GM18517 (cell line): ENCODE measurements at regions not wholly inside any gene's neighbourhood (a gene's known extent, or its start where the extent isn't known, plus 50 kb on each side); places are given as distances from the start of the nearest gene placed in this dataset.
"Not testable (repeated sequence)": the region's sequence is repeated elsewhere in the genome, so short reads cannot be mapped to it uniquely, and the experiment has no call there.

Experiments used
- ATAC-seq: cut with Tn5 transposase; IDR thresholded peaks from one replicate; pipeline ENCODE4 v1.9.1; 2021; ENCODE audit warnings: mild to moderate bottlenecking, moderate library complexity; ENCODE audit not compliant: unreplicated experiment

DNA sequence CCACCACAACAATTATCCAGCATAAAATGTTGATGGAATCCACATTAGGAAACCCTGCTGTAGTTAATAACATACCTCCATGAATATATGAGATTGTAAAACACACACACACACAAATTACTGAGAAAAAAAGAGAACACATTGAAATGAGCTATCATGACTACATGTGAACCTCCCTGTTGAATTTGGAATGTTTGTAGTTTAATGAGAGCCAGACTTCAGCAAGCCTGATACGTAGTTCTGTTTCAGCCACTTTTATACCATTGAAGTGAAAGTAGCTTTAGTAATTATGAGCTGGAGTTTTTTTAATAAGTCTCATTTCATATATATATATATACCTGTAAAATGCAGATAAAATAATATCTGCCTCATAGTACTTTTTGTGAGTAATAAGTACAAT, 1146.4 kb downstream of the NAALADL2 start:
- ATAC-seq, result no peak

DNA sequence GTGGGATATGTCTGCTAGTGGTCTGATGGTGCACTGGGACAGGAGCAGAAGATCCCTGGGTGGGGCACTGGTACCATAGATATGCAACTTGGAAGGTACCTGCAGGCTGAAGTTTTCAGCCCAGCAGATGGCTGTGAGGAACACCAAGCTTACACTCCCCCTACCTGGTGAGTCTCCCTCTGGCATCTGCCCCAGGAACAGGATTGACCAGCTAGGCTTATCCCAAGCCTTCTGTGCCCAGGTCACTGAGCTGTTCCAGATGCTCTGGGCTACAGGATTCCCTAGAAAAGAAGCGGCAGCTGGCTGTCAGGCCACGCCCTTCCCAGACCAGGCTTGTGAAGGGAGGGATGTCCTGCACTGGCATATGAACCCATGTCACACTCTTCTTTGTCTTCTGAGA, 1130.0 kb downstream of the NAALADL2 start:
- no peak for ATAC-seq

DNA sequence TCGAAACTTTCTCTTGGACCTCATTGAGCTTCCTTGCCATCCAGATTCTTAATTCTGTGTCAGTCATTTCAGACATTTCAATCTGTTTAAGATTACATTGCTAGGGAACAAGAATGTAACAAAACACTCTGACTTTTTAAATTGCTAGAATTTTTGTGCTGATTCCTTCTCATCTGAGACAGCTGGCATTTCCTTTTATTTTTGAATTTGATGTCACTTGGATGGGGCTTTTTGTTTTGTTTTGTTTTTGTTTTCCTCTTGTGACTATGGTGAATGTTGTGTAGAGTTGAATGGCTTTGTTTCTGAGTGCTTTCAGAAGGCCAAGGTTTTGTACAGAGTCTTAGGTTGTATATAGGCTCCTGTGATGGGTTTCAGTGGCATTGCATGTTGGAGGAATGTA, 1129.3 kb downstream of the NAALADL2 start:
- ATAC-seq, result no peak

DNA sequence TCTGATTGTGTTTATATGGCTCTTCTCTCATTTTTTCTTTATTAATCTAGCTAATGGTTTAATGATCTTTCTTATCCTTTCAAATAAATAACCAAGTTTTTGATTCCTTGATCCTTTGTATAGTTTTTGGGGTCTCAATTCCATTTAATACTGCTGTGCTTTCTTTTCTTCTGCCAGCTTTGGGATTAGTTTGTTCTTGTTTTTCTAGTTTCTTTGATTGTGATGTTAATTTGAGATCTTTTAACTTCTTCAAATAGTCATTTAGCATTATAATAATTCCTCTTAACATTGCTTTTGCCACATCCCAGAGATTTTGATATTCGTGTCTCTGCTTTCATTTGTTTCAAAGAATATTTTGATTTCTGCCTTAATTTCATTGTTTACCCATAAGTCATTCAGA, 1126.6 kb downstream of the NAALADL2 start:
- no peak for ATAC-seq

DNA sequence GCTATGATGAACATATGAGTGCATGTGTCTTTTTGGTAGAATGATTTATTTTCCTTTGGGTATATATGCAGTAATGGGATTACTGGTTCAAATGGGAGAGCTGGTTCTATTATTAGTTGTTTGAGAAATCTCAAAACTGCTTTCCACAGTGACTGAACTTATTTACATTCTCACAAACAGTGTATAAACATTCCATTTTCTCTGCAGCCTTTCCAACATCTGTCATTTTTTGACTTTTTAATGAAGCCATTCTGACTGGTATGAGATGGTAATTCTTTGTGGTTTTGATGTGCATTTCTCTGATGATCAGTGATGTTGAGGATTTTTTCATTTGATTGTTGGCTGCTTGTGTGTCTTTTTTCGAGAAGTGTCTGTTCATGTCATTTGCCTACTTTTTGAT, 1124.2 kb downstream of the NAALADL2 start:
- ATAC-seq, result no peak

DNA sequence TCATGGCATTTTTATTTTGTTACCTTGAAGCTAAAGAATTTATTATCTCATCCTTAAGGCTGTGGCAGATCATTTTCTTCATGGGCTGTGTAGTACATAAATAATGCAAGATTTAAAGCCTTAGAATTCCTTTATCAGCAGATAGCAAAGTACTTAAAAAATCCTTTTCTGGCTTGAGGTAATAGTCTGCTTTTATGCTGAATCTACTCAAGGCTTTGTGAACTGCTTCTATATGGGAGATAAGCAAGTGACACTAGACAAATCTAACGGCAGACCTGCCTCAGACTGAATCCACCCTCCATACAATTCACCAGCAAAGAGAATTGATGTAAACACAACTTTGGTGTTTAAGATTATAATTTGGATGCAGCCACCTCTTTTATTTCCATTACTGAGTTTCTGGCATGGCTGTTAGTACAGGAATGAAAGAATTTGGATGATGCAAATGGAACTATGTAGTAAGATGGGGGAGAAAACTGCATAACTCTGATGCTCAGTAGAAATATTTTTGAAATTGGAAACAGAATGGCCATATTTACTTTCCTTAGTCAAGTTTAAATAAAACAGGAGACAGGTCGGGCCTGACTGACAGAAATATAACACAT, 1121.5 kb downstream of the NAALADL2 start:
- ATAC-seq, result no peak

DNA sequence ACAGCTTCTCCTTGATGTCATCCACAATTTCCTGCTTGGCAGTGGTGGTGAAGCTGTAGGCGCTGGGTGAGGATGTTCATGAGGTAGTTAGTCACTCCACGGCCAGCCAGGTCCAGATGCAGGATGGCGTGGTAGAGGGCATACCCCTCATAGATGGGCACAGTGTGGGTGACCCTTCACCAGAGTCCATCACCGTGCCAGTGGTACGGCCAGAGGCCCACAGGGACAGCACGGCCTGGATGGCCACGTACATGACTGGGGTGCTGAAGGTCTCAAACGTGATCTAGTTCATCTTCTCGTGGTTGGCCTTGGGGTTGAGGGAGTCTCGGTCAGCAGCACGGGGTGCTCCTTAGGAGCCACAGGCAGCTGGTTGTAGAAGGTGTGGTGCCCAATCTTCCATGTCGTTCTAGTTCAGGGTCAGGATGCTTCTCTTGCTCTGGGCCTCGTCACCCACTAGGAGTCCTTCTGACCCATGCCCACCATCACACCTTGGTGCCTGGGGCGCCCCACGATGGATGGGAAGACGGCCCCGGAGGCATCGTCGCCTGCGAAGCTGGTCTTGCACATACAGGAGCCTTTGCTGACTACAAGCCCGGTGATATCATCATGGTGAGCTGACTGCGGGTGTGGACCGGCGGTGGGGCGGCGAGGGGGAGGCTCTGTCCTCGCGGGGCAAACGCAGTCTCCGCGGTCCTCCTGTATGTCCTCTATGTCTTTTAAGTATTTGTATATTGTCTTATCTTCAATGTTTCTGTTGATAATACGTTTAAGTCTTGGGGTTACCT, 1119.0 kb downstream of the NAALADL2 start:
- no peak for ATAC-seq

DNA sequence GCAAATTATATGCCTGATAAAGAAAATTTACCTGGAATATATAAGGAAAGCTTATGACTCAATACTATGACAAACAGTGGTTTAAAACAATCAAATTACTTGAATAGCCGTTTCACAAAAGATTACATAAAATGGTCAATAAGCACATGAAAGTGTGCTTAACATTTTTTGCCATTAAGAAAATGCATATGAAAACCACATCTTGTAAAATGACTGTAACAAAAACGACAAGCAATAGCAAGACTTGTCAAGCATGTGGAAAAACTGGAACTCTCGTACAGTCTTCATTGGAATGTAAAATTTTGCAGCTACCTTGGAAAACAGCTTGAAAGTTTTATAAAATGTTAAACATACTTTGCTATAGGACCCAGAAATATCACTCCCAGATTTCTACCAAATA, 1110.3 kb downstream of the NAALADL2 start:
- no peak for ATAC-seq

DNA sequence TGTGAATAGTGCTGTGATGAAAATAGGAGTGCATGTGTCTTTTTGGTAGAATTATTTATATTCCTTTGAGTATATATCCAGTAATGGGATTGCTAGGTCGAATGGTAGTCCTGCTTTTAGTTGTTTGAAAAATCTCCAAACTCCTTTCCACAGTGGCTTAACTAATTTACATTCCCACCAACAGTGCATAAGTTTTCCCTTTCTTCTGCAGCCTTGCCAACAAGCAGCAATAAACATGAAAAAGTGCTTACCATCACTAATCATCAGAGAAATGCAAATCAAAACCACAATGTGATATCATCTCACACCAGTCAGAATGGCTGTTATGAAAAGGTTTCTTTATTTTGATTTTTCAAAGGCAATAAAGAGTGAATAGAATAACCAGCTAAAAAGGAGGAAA, 1105.9 kb downstream of the NAALADL2 start:
- ATAC-seq, result no peak

DNA sequence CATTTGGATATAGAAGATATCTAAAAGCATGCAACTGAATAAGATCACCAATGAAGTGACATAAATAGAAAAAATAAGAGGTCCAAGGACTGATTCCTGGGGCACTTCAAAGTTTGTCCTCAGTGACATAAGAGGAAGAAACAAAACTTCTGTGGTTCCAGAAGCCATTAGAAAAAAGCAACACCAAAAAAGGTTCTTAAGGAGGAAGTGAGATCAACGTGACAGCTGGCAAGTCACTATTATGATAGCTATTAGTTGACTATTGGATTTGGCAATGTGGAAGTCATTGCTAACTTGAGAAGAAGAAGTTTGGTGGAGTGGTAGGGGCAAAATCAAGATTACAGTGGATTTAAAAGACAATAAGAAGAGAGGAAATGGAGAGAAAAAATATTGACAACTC, 1098.3 kb downstream of the NAALADL2 start:
- no peak for ATAC-seq

DNA sequence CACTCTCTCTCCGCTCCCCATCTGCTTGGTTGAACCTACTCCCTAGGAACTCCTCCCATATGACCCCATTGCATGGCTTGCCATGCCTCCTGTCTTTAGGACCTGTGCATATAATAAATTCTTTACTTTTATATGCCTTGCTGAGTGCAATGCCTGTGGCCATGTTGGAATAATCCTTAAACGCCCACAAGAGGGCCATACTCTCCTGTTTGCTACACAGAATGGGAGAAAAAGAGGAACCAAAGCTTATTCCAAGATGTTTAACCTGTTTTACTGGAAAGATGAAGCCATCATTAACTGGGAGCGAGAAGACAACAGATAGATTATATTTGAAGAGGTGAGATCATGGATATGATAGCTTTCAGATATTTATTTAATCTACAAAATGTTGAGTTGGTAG, 1097.8 kb downstream of the NAALADL2 start:
- no peak for ATAC-seq

DNA sequence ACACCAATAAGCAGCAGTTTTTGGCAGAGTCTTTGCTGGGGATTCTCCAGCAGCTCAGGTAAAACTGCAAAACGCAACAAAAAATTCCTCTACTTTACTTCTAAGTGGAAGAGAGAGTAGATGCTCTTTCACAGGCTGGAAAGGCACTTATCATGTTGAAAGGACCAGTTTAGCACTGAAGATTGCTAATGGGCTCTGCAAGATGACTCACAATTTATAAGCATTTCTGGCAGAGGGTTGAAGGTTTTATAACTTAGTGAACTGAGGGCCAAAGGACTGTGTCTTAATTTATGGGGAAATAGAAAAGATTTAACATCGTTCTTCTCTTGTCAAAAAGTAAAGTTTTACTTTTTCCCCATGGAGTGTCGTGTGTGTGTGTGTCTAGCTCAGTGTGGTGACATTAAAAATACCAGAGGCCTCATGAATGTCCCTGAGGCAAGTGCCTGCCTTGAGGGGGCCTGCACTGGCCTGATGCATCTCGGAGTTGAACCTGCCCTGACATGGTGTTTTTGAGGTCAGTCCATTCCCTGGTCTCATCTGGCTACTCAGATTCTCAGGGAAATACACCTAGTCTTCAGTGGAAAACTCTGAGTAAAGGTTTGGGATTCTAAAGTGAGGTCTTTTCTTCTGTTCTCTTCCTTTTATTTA, 1092.0 kb downstream of the NAALADL2 start:
- ATAC-seq, result no peak

DNA sequence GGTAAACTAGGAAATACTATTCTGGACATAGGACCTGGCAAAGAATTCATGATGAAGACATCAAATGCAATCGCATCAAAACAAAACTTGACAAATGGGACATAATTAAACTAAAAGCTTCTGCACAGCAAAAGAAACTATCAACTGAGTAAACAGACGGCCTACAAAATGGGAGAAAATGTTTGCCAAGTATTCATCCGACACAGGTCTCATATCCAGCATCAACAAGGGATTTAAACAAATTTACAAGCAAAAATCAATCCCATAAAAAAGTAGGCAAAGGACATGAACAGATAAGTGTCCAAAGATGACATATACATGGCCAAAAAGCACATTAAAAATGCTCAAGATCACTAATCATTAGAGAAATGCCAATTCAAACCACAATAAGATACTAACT, 1088.9 kb downstream of the NAALADL2 start:
- ATAC-seq, result no peak

DNA sequence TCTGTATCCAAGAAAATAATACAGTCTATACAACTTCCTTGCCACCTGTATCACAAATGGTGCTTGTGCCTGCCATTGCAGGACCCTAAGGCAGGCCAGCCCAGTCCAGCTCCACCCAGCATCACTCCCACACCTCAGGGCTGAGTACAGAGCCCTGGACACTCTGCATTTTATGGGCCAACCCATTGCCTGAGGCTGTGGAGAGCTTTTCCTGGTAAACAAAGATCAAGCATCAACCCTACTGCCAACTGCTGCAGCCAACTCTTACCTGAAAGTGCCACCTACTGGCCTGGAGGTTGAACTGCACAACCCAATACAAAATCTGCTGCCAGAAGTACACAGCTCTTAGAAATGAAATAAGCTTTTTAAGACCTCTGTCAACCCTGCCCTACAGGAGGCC, 1082.2 kb downstream of the NAALADL2 start:
- ATAC-seq, result peak; percentile 78

DNA sequence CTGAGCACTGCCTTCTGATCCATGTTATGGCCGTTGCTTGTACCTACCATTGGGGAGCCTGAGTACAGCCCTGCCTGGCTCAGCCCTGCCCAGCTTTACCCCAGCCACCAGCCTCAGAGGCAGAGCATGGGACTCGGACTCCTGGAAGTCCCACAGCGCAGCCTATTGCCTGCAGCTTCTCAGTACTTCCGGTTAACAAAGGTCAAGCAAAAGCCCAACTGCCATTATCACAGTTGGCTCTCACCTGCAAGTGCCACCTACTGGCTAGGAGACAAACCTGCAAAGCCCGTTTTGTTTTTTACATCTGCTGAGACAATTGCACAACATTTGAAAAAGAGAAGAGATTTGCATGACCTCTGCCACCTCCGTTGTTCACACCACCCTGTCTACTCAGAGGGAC, 1081.7 kb downstream of the NAALADL2 start:
- peak; percentile 12 for ATAC-seq

DNA sequence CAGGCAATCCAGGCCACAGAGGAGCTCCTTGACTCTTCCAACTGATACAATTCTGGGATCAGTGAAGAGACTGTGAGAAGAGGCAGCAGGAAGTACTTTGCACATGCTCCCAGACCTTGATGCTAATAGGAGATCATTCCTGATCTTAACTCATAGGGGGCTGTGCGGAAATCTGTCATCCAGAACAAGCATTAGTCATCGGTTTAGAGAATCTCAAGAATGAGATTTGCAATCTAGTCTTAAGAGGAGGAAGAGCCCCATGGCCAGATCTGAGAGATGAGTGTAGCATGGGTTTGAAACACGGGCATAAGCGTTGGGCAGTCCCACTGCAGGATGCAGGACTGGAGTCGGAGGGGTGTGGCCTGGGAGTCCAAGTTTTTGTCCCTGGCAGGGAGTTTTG, 1081.1 kb downstream of the NAALADL2 start:
- no peak for ATAC-seq

DNA sequence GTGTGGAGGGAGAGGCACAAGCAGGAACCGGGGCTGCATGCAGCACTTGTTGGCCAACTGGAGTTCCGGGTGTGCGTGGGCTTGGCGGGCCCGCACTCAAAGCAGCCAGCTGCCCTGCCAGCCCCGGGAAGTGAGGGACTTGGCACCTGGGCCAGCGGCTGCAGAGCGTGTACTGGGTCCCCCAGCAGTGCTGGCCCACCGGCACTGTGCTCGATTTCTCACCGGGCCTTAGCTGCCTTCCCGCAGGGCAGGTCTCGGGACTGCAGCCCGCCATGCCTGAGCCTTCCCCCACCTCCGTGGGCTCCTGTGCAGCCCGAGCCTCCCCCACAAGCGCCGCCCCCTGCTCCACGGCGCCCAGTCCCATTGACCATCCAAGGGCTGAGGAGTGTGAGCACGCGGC, 1078.2 kb downstream of the NAALADL2 start:
- not testable (repeated sequence) for ATAC-seq

DNA sequence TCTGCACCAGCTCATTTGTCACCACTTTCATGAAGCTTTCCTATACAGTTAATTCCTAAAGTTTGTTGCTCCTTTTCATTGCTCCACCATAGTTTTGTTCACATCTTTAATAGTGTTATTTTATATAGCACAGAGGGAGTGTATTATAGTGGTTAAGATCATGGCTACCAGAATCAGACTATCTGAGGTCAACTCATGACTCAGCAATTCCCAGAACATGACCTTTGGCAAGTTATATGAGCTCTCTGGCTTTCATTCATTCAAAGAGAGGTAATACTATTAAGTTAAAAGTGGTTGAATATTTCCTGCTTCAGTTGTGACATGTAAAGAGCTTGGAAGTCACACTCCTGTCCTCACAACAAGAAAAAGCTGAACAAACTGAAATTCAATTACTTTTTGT, 1073.5 kb downstream of the NAALADL2 start:
- ATAC-seq, result no peak

DNA sequence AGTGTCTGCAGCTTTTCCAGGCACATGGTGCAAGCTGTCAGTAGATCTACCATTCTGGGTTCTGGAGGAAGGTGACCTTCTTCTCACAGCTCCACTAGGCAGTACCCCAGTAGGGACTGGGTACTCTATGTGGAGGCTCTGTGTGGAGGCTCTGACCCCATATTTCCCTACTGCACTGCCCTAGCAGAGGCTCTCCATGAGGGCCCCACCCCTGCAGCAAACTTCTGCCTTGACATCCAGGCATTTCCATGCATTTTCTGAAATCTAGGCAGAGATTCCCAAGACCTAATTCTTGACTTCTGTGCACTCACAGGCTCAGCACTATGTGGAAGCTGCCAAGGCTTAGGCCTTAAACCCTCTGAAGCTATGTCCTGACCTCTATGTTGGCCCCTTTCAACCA, 1060.0 kb downstream of the NAALADL2 start:
- ATAC-seq, result no peak

DNA sequence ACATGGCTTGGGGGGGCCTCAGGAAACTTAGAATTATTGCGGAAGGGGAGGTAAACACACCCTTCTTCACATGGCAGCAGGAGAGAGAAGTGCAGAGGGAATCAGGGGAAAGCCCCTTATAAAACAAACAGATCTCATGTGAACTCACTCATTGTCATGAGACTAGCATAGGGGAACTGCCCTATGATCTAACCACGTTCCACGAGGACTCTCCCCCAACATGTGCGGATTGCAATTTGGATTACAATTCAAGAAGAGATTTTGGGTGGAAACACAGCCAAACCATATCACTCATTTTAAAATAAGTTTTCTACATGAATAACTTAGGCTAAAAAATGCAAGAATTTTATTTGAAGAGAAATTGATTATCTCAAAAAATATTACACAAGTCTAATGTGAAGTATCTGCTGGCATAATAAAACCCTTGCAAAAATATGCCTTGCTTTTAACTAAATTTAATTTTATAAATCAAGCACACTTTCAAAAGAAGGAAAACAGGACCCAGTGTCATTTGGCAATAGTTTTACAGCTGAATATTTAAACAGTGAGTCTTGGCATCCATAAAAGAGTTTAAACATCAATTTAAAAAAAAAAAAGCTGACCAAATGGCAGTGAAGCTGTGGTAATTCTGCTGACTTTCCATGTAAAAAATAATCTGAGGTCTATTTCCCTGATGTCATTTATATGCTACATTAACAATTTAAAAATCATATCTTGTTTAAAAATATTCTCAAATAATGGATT, 1057.2 kb downstream of the NAALADL2 start:
- no peak for ATAC-seq

DNA sequence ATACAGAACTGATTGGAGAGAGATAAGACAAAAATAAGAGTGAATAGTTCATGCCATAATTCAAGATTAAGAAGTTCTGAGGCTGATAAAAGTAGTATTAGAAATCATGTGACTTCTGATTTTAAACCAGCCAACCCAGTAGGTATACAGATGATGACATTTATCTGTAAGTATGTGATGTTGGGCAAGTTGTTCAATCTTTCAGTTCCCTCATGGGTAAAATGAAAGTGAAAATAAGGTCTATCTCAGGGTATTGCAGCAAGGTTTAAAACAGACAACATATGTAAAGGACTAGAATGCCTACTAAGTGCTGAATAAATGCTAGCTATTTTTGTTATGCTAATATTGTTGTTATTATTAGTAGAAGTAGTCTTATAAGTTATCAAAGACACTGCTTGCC, 1055.7 kb downstream of the NAALADL2 start:
- no peak for ATAC-seq

DNA sequence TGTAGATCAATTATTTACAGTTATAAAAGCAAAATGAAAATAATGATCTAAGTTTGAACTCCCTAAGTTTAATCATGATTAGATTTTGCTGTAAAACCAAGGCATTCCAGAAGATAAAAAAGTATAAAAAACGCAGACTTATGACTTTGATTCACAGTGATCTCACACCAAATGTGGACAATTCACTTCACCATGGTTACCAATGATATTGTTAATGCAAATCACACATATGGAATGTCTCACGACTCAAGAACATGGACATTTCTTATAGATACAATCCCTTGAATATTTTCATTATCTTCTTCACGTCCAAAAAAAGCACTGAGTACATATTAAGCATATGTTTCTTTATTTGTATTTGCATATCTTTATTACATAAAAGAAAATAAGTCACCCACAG, 1054.2 kb downstream of the NAALADL2 start:
- ATAC-seq, result no peak
